Duodenal mucosa (tissue), 2 donors: ENCODE measurements at regions not wholly inside any gene's neighbourhood (a gene's known extent, or its start where the extent isn't known, plus 50 kb on each side); places are given as distances from the start of the nearest gene placed in this dataset.

Experiments used
- H3K27ac ChIP-seq: one replicate; pipeline ENCODE4 v1.7.0; 2013; ENCODE audit warnings: low read depth, low read length
- H3K27me3 ChIP-seq, 2 donors: one replicate each; pipeline ENCODE4 v1.7.0; 2013; ENCODE audit warnings: low read length in 2 of 2, control low read depth in 1 of 2; ENCODE audit not compliant: insufficient read depth in 2 of 2, control insufficient read depth in 1 of 2
- H3K36me3 ChIP-seq, 2 donors: one replicate each; pipeline ENCODE4 v1.7.0; 2013; ENCODE audit warnings: low read length in 2 of 2, control low read depth in 1 of 2; ENCODE audit not compliant: insufficient read depth in 2 of 2, control insufficient read depth in 1 of 2
- H3K4me1 ChIP-seq, 2 donors: one replicate each; pipeline ENCODE4 v1.7.0; 2013; ENCODE audit warnings: low read length in 2 of 2, control low read depth in 1 of 2; ENCODE audit not compliant: insufficient read depth in 2 of 2, control insufficient read depth in 1 of 2
- H3K4me3 ChIP-seq, 2 donors: one replicate each; pipeline ENCODE4 v1.7.0; 2013; ENCODE audit warnings: low read length in 2 of 2, low read depth in 1 of 2
- H3K9ac ChIP-seq, 2 donors: one replicate each; pipeline ENCODE4 v1.7.0; 2013; ENCODE audit warnings: low read length in 2 of 2, low read depth in 1 of 2
- H3K9me3 ChIP-seq, 2 donors: one replicate each; pipeline ENCODE4 v1.7.0; 2013; ENCODE audit warnings: low read length in 2 of 2, control low read depth in 1 of 2; ENCODE audit not compliant: control insufficient read depth in 1 of 2

DNA sequence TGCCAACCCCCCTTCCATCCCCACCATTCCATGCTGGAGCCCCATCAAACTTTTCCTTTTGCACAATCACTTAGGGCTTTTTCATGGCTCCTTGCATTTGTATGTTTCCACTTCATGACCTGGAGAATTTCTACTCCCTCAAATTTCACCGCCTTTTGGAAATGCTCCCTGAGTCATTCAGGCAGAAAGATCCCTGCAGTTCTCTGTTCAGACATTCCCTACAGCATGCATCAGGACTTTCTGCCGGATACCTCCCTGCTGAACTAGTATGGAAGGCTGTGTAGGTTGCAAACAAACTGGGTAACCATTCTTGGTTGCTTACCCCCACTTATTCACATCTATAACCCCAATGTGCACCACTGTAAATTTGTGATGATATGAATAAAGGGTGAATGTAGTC lies 389.6 kb upstream of the CELF4 start:
- no peak overlapping the region for H3K27ac ChIP-seq
- no peak overlapping the region for H3K4me3 ChIP-seq
- H3K4me1 ChIP-seq, result no peaks in the 10 kb centered on the region
- no peaks in the 10 kb centered on the region for H3K27me3 ChIP-seq
- no peaks in the 10 kb centered on the region for H3K36me3 ChIP-seq
- peaks cover 0 to 16% of the 10 kb centered on the region in 2 donors for H3K9me3 ChIP-seq
- no peak overlapping the region for H3K9ac ChIP-seq

DNA sequence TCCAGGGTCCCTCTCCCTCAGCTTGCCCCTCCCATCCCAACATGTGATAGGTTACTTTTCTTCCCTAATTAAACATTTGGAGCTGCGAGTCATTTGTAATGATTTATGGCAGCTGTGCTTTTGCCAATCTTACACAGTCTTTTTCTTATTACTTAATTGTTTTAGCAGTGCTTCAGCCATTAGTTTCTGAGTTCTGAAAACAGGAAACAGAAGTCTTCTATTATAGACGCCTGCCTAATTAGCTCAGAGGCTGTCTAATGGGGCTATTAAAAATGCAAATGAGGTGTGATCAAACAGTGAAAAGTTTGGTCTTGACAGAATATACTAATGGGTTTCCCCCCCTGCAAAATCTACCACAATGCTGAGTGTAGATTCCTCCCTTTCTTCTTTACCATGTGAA lies 388.3 kb upstream of the CELF4 start:
- no peaks in the 10 kb centered on the region for H3K36me3 ChIP-seq
- H3K27ac ChIP-seq, result no peak overlapping the region
- peaks cover 0 to 16% of the 10 kb centered on the region in 2 donors for H3K9me3 ChIP-seq

DNA sequence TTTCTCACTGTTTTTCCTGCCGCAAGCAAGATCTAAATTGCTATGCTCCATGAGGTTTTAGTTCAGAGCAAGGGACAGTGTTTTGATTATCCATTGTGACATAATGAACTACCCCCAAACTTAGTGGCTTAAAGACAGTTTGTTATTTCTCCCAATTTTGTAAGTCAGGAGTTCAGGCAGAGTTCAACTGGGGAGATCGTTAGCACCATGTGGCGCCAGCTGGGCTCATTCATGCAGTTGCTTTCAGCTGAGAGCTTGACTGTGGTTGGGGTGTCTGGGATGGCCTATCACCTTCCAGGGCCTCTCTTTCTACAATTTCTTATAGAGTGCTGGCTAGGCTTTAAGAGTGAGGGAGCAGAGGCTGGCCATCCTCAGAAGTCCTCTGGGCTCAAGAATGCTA lies 382.9 kb upstream of the CELF4 start:
- no peak overlapping the region for H3K27ac ChIP-seq
- H3K36me3 ChIP-seq, result no peaks in the 10 kb centered on the region
- no peaks in the 10 kb centered on the region for H3K4me1 ChIP-seq
- H3K9ac ChIP-seq, result no peak overlapping the region
- H3K27me3 ChIP-seq, result no peaks in the 10 kb centered on the region
- peaks cover 6 to 10% of the 10 kb centered on the region in 2 donors for H3K9me3 ChIP-seq
- no peak overlapping the region for H3K4me3 ChIP-seq

More for the DNA sequence above, 388.3 kb upstream of the CELF4 start:
- H3K27me3 ChIP-seq, result no peaks in the 10 kb centered on the region
- no peak overlapping the region for H3K4me3 ChIP-seq
- H3K4me1 ChIP-seq, result no peaks in the 10 kb centered on the region
- H3K9ac ChIP-seq, result no peak overlapping the region

DNA sequence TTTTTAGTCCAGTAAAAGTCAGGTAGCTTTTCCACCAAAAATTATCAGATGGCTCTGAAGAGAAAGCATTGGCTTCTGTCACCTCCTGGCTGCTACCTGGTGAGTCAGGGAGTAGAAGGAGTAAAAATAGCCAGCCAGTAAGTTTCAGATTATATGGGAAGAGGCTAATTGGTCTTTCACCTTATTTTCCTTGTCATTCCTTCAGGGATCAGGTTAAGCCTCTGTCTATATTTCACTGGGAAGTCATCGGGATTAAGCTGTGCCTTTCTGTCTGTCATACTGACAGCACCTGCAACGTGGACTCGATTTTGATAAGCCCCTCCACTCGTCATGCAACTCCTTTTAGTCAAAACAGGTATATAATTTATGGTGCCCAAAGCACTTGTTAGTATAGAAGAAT lies 380.7 kb upstream of the CELF4 start:
- Histone ChIP-seq H3K27ac (no peak overlapping the region), H3K4me3 (no peak overlapping the region), H3K4me1 (no peaks in the 10 kb centered on the region), H3K27me3 (no peaks in the 10 kb centered on the region), H3K9me3 (peaks cover 4 to 6% of the 10 kb centered on the region in 2 donors), H3K36me3 (no peaks in the 10 kb centered on the region), H3K9ac (no peak overlapping the region)

DNA sequence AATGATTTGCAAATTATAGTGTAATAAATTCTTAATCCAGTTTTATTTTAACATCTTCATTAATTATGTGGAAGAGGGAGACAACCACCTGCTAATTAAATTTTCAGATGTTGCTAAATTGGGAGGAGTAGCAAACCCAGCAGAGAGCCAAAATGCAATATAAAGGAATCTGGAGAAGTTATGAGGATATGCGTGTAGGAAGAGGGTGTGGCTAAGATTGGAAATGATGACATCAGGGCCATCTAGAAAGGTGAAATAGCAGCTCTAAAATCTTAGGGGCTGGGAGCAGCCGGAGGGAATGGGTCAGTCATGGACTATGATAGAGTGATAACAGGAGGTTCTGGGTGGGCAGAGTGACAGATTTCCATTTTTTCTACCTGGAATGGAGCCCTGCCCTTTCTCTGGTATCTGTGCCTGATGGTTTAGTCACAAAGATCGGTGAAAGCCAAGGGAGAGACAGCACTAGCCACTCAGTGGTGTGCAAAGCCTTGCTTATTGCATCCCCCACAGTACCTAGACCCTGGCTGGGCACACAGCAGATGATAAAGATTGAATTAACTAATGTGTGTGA lies 379.2 kb upstream of the CELF4 start:
- peaks cover 0 to 6% of the 10 kb centered on the region in 2 donors for H3K9me3 ChIP-seq
- no peaks in the 10 kb centered on the region for H3K27me3 ChIP-seq
- no peak overlapping the region for H3K27ac ChIP-seq
- no peaks in the 10 kb centered on the region for H3K4me1 ChIP-seq
- H3K4me3 ChIP-seq, result no peak overlapping the region
- H3K36me3 ChIP-seq, result no peaks in the 10 kb centered on the region
- no peak overlapping the region for H3K9ac ChIP-seq

DNA sequence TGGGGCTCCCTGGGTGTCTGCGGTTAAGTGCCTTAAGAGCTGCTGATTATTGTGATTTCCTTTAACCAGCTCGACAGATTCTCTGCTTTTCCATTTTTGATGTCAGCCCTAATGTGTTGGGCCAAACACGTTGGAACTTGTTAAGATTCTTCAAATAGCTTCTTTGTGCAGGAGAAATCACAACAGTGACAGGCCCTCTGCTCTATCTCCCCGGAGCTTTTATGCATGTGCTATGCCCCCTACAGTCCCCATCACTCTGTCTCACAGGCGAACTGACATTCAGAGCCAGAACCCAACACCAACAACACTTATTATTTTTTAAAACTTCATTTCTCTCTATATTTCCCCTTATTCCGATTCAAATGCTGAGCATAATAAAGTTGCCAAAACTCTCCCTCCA lies 371.7 kb upstream of the CELF4 start:
- Histone ChIP-seq H3K27me3 (no peaks in the 10 kb centered on the region), H3K9ac (no peak overlapping the region), H3K9me3 (no peaks in the 10 kb centered on the region), H3K36me3 (no peaks in the 10 kb centered on the region), H3K4me1 (no peaks in the 10 kb centered on the region), H3K4me3 (no peak overlapping the region), H3K27ac (no peak overlapping the region)

DNA sequence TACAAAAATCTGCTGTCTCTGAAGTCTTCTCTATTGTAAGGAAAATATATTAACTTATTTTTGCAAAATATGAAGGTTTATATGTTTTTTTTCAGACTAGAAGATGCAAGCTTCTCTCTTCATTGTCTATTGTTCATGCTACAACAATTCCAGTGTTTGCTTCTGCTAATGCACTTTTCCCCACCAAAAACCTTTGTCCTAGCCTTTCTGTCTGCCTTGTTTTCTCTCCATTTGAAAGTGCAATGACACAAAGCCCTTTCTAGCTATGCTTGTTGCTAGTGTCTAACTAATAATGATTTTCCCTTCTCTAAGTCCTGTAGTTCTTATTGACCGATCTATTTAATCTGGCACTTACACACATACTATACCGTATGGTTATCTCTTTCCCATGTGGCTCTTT lies 369.5 kb upstream of the CELF4 start:
- Histone ChIP-seq H3K4me3 (no peak overlapping the region), H3K27ac (no peak overlapping the region), H3K36me3 (no peaks in the 10 kb centered on the region), H3K9me3 (peaks cover 0 to 7% of the 10 kb centered on the region in 2 donors), H3K27me3 (no peaks in the 10 kb centered on the region), H3K4me1 (no peaks in the 10 kb centered on the region), H3K9ac (no peak overlapping the region)

DNA sequence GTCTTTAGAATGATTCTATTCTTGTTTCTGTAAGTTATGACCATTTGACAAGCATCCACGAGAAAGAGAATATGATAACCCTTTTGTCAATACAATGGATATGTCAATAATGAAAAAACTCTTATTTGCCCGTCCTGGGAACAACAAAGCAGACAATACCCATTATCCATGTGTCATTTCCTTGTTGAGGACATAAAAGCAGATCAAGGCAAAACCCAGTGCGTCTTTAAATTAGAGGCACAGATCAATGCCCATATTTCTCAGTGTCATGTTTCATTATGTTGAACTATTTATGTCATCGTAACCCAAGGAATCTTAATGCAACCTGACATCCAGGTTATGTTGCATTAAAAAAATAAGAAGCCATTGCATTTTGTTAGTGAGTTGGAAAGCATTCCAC lies 365.0 kb upstream of the CELF4 start:
- Histone ChIP-seq H3K36me3 (no peaks in the 10 kb centered on the region), H3K9ac (no peak overlapping the region), H3K4me1 (no peaks in the 10 kb centered on the region), H3K27ac (no peak overlapping the region), H3K9me3 (peaks cover 0 to 11% of the 10 kb centered on the region in 2 donors), H3K4me3 (no peak overlapping the region), H3K27me3 (no peaks in the 10 kb centered on the region)

DNA sequence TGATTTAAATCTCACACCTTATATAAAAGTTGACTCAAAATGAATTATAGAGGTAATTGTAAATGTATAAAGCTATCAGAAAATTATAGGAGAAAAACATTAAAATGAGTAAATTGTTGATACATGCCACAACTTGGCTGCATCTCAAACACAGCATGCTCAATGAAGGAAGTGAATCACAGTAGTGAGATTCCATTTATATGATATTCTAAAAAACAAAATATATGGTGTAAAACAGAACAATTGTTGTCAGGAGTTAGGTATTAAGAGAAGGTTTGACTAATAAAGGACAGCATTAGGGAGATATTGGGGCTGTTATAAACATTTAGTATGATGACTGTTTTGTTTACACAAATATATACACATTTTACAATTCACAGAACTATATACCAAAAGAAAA lies 356.6 kb upstream of the CELF4 start:
- Histone ChIP-seq H3K9me3 (peaks cover 0 to 4% of the 10 kb centered on the region in 2 donors), H3K27ac (no peak overlapping the region), H3K9ac (no peak overlapping the region), H3K36me3 (no peaks in the 10 kb centered on the region), H3K4me1 (no peaks in the 10 kb centered on the region), H3K4me3 (no peak overlapping the region), H3K27me3 (no peaks in the 10 kb centered on the region)

DNA sequence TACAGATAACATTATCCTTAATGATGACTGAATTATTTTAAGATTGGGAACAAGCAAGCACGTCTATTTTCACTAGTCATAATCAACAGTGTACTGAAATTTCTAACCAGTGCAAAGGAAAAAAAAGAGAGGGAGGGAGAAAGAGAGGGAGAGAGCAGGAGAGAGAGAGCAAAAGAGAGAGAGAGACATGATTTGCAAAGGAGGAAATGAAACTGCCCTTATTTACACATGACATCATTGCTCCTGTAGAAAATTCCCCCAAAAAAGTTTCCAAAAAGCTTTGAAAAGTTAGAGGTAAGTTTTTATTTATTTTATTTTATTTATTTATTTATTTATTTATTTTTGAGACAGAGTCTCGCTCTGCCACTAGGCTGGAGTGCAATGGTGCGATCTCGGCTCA lies 355.3 kb upstream of the CELF4 start:
- no peak overlapping the region for H3K27ac ChIP-seq
- H3K9me3 ChIP-seq, result no peaks in the 10 kb centered on the region
- H3K4me1 ChIP-seq, result no peaks in the 10 kb centered on the region
- H3K4me3 ChIP-seq, result no peak overlapping the region
- no peaks in the 10 kb centered on the region for H3K36me3 ChIP-seq
- H3K27me3 ChIP-seq, result no peaks in the 10 kb centered on the region
- no peak overlapping the region for H3K9ac ChIP-seq

DNA sequence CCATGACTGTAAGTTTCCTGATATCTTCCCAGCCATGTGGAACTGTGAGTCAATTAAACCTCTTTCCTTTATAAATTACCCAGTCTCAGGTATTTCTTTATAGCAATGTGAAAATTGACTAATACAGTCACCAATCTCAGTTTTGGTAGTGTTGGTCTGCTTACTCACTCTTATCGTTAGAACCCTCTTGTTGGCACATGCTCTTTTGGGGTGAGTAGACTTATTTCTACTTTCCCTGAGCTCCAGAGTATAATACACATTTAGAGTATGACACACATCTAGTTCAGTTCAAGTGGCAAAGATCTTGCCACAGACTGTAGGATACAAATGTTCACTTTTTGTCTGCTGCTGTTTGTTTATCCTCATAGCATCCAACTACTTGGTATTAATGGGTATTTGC lies 347.5 kb upstream of the CELF4 start:
- Histone ChIP-seq H3K9ac (no peak overlapping the region), H3K36me3 (no peaks in the 10 kb centered on the region), H3K4me3 (no peak overlapping the region), H3K4me1 (no peaks in the 10 kb centered on the region), H3K27ac (no peak overlapping the region), H3K9me3 (no peaks in the 10 kb centered on the region), H3K27me3 (no peaks in the 10 kb centered on the region)
